Neural cell (in vitro differentiated cells): ENCODE measurements at regions not wholly inside any gene's neighbourhood (a gene's known extent, or its start where the extent isn't known, plus 50 kb on each side); places are given as distances from the start of the nearest gene placed in this dataset.

Experiments
- H2AFZ ChIP-seq: fragments of 200-600, 300-800 bp; sonication (generic), shearing (Covaris generic); 2 replicates; pipeline ENCODE4 v1.6.0; 2014; ENCODE audit warnings: low read depth, mild to moderate bottlenecking, antibody characterized with exemption, low read length, moderate library complexity
- H3F3A ChIP-seq: fragments of 200-600 bp; shearing (Covaris generic); 2 replicates; pipeline ENCODE4 v1.6.1; 2016; ENCODE audit warnings: mild to moderate bottlenecking, moderate library complexity, mixed read lengths, antibody characterized with exemption, low read length; ENCODE audit not compliant: insufficient read depth, poor library complexity, severe bottlenecking
- H3K27ac ChIP-seq: fragments of 200-600, 300-800 bp; sonication (generic), shearing (Covaris generic); 2 replicates; pipeline ENCODE4 v1.5.1; 2014; ENCODE audit warnings: mild to moderate bottlenecking, low read length, moderate library complexity
- H3K27me3 ChIP-seq: fragments of 300-800, 200-600 bp; sonication (generic), shearing (Covaris generic); 2 replicates; pipeline ENCODE4 v1.6.0; 2014; ENCODE audit warnings: mild to moderate bottlenecking, low read depth, low read length, moderate library complexity; ENCODE audit not compliant: insufficient read depth
- H3K36me3 ChIP-seq: fragments of 300-800, 200-600 bp; sonication (generic), shearing (Covaris generic); 2 replicates; pipeline ENCODE4 v1.5.1; 2014; ENCODE audit warnings: mild to moderate bottlenecking, antibody characterized with exemption, low read length, moderate library complexity; ENCODE audit not compliant: insufficient read depth
- H3K4me2 ChIP-seq: fragments of 300-800, 200-600 bp; sonication (generic), shearing (Covaris generic); 2 replicates; pipeline ENCODE4 v1.6.0; 2014; ENCODE audit warnings: mild to moderate bottlenecking, low read length
- H3K4me3 ChIP-seq: fragments of 300-800, 200-600 bp; sonication (generic), shearing (Covaris generic); 2 replicates; pipeline ENCODE4 v1.5.1; 2014; ENCODE audit warnings: mild to moderate bottlenecking, low read length, moderate library complexity
- H3K79me2 ChIP-seq: fragments of 200-600 bp; shearing (Covaris generic); replicated peaks from 2 replicates; pipeline ENCODE4 v1.6.0; 2014; ENCODE audit warnings: mild to moderate bottlenecking, low read length, moderate library complexity; ENCODE audit not compliant: insufficient read depth
- H3K9ac ChIP-seq: fragments of 300-800, 200-600 bp; sonication (generic), shearing (Covaris generic); 2 replicates; pipeline ENCODE4 v1.6.1; 2016; ENCODE audit warnings: mild to moderate bottlenecking, low read length, mixed read lengths
- H3K9me2 ChIP-seq: fragments of 200-600 bp; shearing (Covaris generic); 2 replicates; pipeline ENCODE4 v1.6.1; 2016; ENCODE audit warnings: mild to moderate bottlenecking, low read length, mixed read lengths; ENCODE audit not compliant: insufficient read depth
- H3K9me3 ChIP-seq: fragments of 200-600, 300-800 bp; sonication (generic), shearing (Covaris generic); 2 replicates; pipeline ENCODE4 v1.6.1; 2016; ENCODE audit warnings: mild to moderate bottlenecking, mixed run types, low read length, moderate library complexity, mixed read lengths
- H4K20me1 ChIP-seq: fragments of 200-600 bp; shearing (Covaris generic); 2 replicates; pipeline ENCODE4 v1.6.1; 2016; ENCODE audit warnings: mild to moderate bottlenecking, mixed run types; ENCODE audit not compliant: insufficient read depth
- EP300 ChIP-seq: fragments of 450-650 bp; conservative IDR thresholded peaks from 2 replicates; pipeline ENCODE4 v1.6.1; 2014; ENCODE audit warnings: antibody characterized with exemption, mild to moderate bottlenecking, moderate library complexity; ENCODE audit not compliant: poor library complexity, severe bottlenecking
- EZH2 ChIP-seq: fragments of 200-600, 300-800 bp; shearing (Covaris generic), sonication (generic); IDR thresholded peaks from 2 replicates; pipeline ENCODE4 v1.6.1; 2014; ENCODE audit warnings: antibody characterized with exemption, low read length, borderline replicate concordance, mild to moderate bottlenecking; ENCODE audit not compliant: insufficient read depth, poor library complexity, severe bottlenecking
- MXI1 ChIP-seq: fragments of 450-650 bp; conservative IDR thresholded peaks from 2 replicates; pipeline ENCODE4 v1.6.1; 2014; ENCODE audit warnings: antibody characterized with exemption, mild to moderate bottlenecking; ENCODE audit not compliant: poor library complexity, severe bottlenecking
- POLR2AphosphoS5 ChIP-seq: IDR thresholded peaks from 2 replicates; pipeline ENCODE4 v1.6.1; 2012
- RAD21 ChIP-seq: fragments of 450-650 bp; conservative IDR thresholded peaks from 2 replicates; pipeline ENCODE4 v1.6.1; 2014; ENCODE audit warnings: antibody characterized with exemption, mild to moderate bottlenecking, moderate library complexity
- SMC3 ChIP-seq: fragments of 450-650 bp; conservative IDR thresholded peaks from 2 replicates; pipeline ENCODE4 v1.6.1; 2014; ENCODE audit warnings: antibody characterized with exemption, mild to moderate bottlenecking, moderate library complexity; ENCODE audit not compliant: poor library complexity
- TAF1 ChIP-seq: IDR thresholded peaks from 2 replicates; pipeline ENCODE4 v1.6.1; 2012; ENCODE audit warnings: low read depth
- TF ChIP-seq, protein P1 (sequence below): IDR thresholded peaks from 2 replicates; pipeline ENCODE4 v1.6.1; 2012; ENCODE audit warnings: borderline replicate concordance
- TF ChIP-seq, protein P2 (sequence below): fragments of 450-650 bp; IDR thresholded peaks from 2 replicates; pipeline ENCODE4 v1.5.1; 2014; ENCODE audit warnings: antibody characterized with exemption, mild to moderate bottlenecking, moderate library complexity; ENCODE audit not compliant: poor library complexity, severe bottlenecking

DNA sequence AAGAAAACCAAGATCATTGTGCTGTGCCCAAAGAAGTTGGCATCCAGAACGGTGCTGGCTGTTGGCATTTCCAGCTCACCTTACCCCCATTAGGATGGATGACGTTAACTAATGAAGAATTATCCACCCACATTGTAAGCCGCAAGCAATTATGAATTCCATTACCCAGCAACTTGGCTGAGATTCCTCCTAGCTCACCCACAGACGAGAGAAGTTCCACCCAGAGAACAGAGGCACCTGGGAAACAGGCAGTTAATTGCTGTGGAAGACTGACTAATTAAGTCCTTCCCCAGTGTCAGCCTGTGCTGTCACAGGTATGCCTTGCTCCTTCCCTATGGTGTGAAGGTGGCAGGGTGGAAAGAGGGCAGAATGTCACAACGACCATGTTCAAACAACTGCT, 456.2 kb upstream of the CDH5 start:
- no peak overlapping the region for H3K27ac ChIP-seq

DNA sequence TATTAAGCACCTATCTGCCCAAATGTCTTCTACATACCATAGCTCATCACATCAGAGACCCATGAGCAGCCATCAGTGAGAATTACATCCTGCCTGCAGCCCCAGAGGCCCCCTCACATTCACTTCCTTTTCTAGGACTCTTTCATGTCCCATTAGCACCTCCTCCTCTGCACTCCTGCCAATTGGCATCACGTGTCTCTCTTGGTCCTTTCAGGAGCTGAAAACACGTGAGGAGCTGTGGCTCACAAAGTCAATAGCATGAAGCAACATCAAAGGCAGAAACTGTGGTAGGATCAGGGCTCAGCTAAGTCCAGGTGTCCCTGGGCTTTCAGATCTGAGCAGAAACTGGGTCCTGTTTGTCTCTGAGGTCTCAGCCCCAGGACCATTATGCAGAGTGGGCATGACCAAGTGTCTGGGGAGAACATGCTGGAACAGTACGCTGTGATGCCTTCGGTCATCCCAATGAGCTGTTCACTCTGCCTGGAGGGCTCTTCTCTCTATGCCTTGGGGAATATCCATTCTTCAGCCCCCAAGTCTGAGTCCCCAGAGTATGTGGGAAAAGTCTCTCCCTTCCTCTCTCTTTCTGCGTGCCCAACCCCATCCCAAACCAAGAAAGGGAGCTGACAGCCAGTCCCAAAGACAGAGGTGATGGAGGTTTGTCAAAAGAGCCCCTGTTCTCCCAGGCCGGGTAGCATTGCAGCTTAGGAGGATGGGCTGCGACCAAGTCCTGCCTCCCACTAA, 457.0 kb upstream of the CDH5 start:
- Histone ChIP-seq H3K27me3 (no peaks in the 10 kb centered on the region), H4K20me1 (no peaks in the 10 kb centered on the region), H3K4me3 (no peak overlapping the region), H3K36me3 (no peaks in the 10 kb centered on the region), H3K9me2 (no peaks in the 10 kb centered on the region), H3K27ac (no peak overlapping the region), H3K9me3 (no peaks in the 10 kb centered on the region), H2AFZ (no peak overlapping the region), H3F3A (no peaks in the 10 kb centered on the region), H3K9ac (no peak overlapping the region), H3K4me2 (no peak overlapping the region), H3K79me2 (no peaks in the 10 kb centered on the region)
- no peak for TF ChIP-seq MXI1
- no peak for TF ChIP-seq SMC3
- no peak for TF ChIP-seq EP300
- TF ChIP-seq, protein P1, sequence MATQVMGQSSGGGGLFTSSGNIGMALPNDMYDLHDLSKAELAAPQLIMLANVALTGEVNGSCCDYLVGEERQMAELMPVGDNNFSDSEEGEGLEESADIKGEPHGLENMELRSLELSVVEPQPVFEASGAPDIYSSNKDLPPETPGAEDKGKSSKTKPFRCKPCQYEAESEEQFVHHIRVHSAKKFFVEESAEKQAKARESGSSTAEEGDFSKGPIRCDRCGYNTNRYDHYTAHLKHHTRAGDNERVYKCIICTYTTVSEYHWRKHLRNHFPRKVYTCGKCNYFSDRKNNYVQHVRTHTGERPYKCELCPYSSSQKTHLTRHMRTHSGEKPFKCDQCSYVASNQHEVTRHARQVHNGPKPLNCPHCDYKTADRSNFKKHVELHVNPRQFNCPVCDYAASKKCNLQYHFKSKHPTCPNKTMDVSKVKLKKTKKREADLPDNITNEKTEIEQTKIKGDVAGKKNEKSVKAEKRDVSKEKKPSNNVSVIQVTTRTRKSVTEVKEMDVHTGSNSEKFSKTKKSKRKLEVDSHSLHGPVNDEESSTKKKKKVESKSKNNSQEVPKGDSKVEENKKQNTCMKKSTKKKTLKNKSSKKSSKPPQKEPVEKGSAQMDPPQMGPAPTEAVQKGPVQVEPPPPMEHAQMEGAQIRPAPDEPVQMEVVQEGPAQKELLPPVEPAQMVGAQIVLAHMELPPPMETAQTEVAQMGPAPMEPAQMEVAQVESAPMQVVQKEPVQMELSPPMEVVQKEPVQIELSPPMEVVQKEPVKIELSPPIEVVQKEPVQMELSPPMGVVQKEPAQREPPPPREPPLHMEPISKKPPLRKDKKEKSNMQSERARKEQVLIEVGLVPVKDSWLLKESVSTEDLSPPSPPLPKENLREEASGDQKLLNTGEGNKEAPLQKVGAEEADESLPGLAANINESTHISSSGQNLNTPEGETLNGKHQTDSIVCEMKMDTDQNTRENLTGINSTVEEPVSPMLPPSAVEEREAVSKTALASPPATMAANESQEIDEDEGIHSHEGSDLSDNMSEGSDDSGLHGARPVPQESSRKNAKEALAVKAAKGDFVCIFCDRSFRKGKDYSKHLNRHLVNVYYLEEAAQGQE, result no peak
- no peak for TF ChIP-seq RAD21
- TF ChIP-seq, protein P2, sequence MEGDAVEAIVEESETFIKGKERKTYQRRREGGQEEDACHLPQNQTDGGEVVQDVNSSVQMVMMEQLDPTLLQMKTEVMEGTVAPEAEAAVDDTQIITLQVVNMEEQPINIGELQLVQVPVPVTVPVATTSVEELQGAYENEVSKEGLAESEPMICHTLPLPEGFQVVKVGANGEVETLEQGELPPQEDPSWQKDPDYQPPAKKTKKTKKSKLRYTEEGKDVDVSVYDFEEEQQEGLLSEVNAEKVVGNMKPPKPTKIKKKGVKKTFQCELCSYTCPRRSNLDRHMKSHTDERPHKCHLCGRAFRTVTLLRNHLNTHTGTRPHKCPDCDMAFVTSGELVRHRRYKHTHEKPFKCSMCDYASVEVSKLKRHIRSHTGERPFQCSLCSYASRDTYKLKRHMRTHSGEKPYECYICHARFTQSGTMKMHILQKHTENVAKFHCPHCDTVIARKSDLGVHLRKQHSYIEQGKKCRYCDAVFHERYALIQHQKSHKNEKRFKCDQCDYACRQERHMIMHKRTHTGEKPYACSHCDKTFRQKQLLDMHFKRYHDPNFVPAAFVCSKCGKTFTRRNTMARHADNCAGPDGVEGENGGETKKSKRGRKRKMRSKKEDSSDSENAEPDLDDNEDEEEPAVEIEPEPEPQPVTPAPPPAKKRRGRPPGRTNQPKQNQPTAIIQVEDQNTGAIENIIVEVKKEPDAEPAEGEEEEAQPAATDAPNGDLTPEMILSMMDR, result no peak
- no peak for TF ChIP-seq POLR2AphosphoS5
- TF ChIP-seq TAF1, result no peak

More for the DNA sequence above, 456.2 kb upstream of the CDH5 start:
- no peaks in the 10 kb centered on the region for H3F3A ChIP-seq
- H3K4me2 ChIP-seq, result no peak overlapping the region
- H3K27me3 ChIP-seq, result no peaks in the 10 kb centered on the region
- no peaks in the 10 kb centered on the region for H3K36me3 ChIP-seq
- no peaks in the 10 kb centered on the region for H3K9me3 ChIP-seq
- H4K20me1 ChIP-seq, result no peaks in the 10 kb centered on the region
- H3K9me2 ChIP-seq, result no peaks in the 10 kb centered on the region
- H3K4me3 ChIP-seq, result no peak overlapping the region
- H3K79me2 ChIP-seq, result no peaks in the 10 kb centered on the region
- TF ChIP-seq POLR2AphosphoS5 (no peak), SMC3 (no peak), TAF1 (no peak)
- no peak overlapping the region for H3K9ac ChIP-seq
- no peak overlapping the region for H2AFZ ChIP-seq

DNA sequence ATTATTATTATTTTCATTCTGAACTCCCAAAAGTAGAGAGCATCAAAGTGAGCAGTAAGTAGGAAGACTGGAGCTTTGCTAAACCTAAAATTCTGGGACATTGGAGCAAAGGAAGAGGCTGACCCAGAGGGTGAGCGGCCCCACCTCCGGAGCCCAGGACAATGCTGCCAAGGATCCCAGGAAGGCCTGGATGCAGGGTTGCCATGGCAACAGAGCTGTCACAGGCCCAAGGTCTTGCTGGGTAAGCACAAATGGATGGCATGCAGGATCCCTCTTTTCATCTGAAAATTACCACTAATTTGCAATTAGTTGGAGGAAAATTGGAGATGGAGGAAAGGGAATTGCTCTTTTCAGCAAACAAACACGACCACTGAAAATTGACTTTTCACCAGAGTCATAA, 457.9 kb upstream of the CDH5 start:
- H3K9me3 ChIP-seq, result no peaks in the 10 kb centered on the region
- H3K27ac ChIP-seq, result no peak overlapping the region
- no peaks in the 10 kb centered on the region for H3F3A ChIP-seq
- H3K36me3 ChIP-seq, result no peaks in the 10 kb centered on the region
- H2AFZ ChIP-seq, result no peak overlapping the region
- H3K9me2 ChIP-seq, result no peaks in the 10 kb centered on the region
- TF ChIP-seq SMC3, result no peak
- TF ChIP-seq EZH2, result no peak
- TF ChIP-seq, protein P1, result no peak
- TF ChIP-seq POLR2AphosphoS5, result no peak
- TF ChIP-seq EP300, result no peak
- TF ChIP-seq RAD21, result no peak
- TF ChIP-seq, protein P2, result no peak
- TF ChIP-seq TAF1, result no peak
- TF ChIP-seq MXI1, result no peak
- H3K4me2 ChIP-seq, result no peak overlapping the region
- no peaks in the 10 kb centered on the region for H4K20me1 ChIP-seq
- H3K9ac ChIP-seq, result no peak overlapping the region
- no peaks in the 10 kb centered on the region for H3K27me3 ChIP-seq
- H3K4me3 ChIP-seq, result no peak overlapping the region
- no peaks in the 10 kb centered on the region for H3K79me2 ChIP-seq
